ENCODE measurements at regions not wholly inside any gene's neighbourhood (a gene's known extent, or its start where the extent isn't known, plus 50 kb on each side); places are given as distances from the start of the nearest gene placed in this dataset.

GRCh38 chr12:62021808-62022207 lies 238.4 kb upstream of the USP15 start:
- POLR2A ChIA-PET = no interaction called here
- TF ChIP-seq MXD4 (CRISPR knock-in tag; IDR thresholded peaks at IDR 0.05; ENCODE audit: borderline replicate concordance) (no peak), ZNF121 (CRISPR knock-in tag; IDR thresholded peaks at IDR 0.05) (peak; percentile 98)
- CTCF ChIA-PET = interaction anchor here (0.6 to 1.3 kb wide), 4 partner anchors 31 to 56 kb away, joined by 3 read pairs; no protein-coding TSS in a partner anchor
- no peaks in the 10 kb centered on the region for H3K36me3 Mint-ChIP-seq
- no peak overlapping the region for H3K27ac Mint-ChIP-seq
- H3K4me1 Mint-ChIP-seq = no peaks in the 10 kb centered on the region; the same call in 1 of the 2 replicates
- H3K9me3 Mint-ChIP-seq = no peaks in the 10 kb centered on the region
- ATAC-seq (peak; percentile 99), DNase-seq (ENCODE audit: low spot score) (no peak)
- no peak overlapping the region for H3K4me3 Mint-ChIP-seq
- H3K27me3 Mint-ChIP-seq (ENCODE audit: low read depth) = no peaks in the 10 kb centered on the region

- no peak overlapping the region for H3K27ac Mint-ChIP-seq
- H3K9me3 Mint-ChIP-seq = no peaks in the 10 kb centered on the region
- ChIA-PET POLR2A (no interaction called here), CTCF (interaction anchor here (1.2 kb wide), 1 partner anchor 96 kb away, joined by 4 read pairs; no protein-coding TSS in a partner anchor)
- peaks cover 3% of the 10 kb centered on the region; the same call in 1 of the 2 replicates for H3K4me1 Mint-ChIP-seq
- no peaks in the 10 kb centered on the region for H3K36me3 Mint-ChIP-seq
- H3K4me3 Mint-ChIP-seq = no peak overlapping the region
- H3K27me3 Mint-ChIP-seq (ENCODE audit: low read depth) = no peaks in the 10 kb centered on the region
- TF ChIP-seq CDX4 (CRISPR knock-in tag; IDR thresholded peaks at IDR 0.05; ENCODE audit: borderline replicate concordance) (no peak), ERG (CRISPR knock-in tag; IDR thresholded peaks at IDR 0.05) (no peak), NFE2L1 (CRISPR knock-in tag; IDR thresholded peaks at IDR 0.05) (no peak), ZMAT4 (CRISPR knock-in tag; IDR thresholded peaks at IDR 0.05) (no peak), USF2 (CRISPR knock-in tag; IDR thresholded peaks at IDR 0.05) (no peak), NR1H2 (CRISPR knock-in tag; IDR thresholded peaks at IDR 0.05) (no peak), ATF2 (CRISPR knock-in tag; IDR thresholded peaks at IDR 0.05; ENCODE audit: borderline replicate concordance, low read depth) (no peak), ZNF396 (CRISPR knock-in tag; IDR thresholded peaks at IDR 0.05; ENCODE audit: borderline replicate concordance) (no peak)
- DNase-seq (ENCODE audit: low spot score) (no peak), ATAC-seq (no peak)
These were observed 231.7 kb upstream of the USP15 start for GRCh38 chr12:62028536-62028935.

GRCh38 chr12:62032870-62033269 lies 227.3 kb upstream of the USP15 start:
- CTCF ChIA-PET = no interaction called here
- Mint-ChIP-seq H3K4me3 (no peak overlapping the region), H3K4me1 (peaks cover 3% of the 10 kb centered on the region; the same call in 1 of the 2 replicates), H3K36me3 (no peaks in the 10 kb centered on the region), H3K27ac (no peak overlapping the region), H3K9me3 (no peaks in the 10 kb centered on the region), H3K27me3 (ENCODE audit: low read depth) (no peaks in the 10 kb centered on the region)
- TF ChIP-seq NR1H2 (CRISPR knock-in tag; IDR thresholded peaks at IDR 0.05) = no peak
- TF ChIP-seq ZBTB21 (CRISPR knock-in tag; IDR thresholded peaks at IDR 0.05; ENCODE audit: borderline replicate concordance) = no peak
- no peak for TF ChIP-seq NR3C1 (CRISPR knock-in tag; conservative IDR thresholded peaks at IDR 0.05; ENCODE audit: low read depth)
- no peak for TF ChIP-seq ELF4 (CRISPR knock-in tag; IDR thresholded peaks at IDR 0.05; ENCODE audit: low read depth)
- TF ChIP-seq ZNF317 (CRISPR knock-in tag; IDR thresholded peaks at IDR 0.05; ENCODE audit: borderline replicate concordance, low read depth) = no peak
- no peak for TF ChIP-seq HMGA2 (CRISPR knock-in tag; IDR thresholded peaks at IDR 0.05)
- TF ChIP-seq ZNF423 (CRISPR knock-in tag; IDR thresholded peaks at IDR 0.05) = no peak
- TF ChIP-seq JAZF1 (CRISPR knock-in tag; IDR thresholded peaks at IDR 0.05) = no peak
- TF ChIP-seq KAT7 (CRISPR knock-in tag; IDR thresholded peaks at IDR 0.05; ENCODE audit: borderline replicate concordance) = no peak
- DNase-seq (ENCODE audit: low spot score) = no peak
- ATAC-seq = no peak
- POLR2A ChIA-PET = no interaction called here
